ENCODE measurements at regions not wholly inside any gene's neighbourhood (a gene's known extent, or its start where the extent isn't known, plus 50 kb on each side); places are given as distances from the start of the nearest gene placed in this dataset.

DNA sequence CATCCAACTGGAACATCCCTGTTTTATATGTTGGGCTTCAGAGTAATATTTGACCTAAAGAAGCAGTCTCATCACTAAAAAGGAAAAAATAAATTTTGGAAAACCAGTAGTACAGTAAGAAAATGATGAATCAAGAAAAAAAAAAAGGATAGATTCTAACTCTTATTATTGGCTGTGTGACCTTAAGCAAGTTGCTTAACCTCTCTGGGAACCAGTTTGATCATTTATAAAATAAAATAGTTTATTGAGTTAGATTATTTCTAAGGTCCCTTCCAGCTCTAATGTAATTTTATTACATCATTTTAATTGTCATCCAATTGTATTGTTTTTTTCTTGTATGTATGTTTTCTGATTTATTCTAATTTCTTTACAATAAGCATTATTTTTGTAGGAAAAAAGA is 127.0 kb downstream of the PRELID2 start:
- no peak for TF ChIP-seq POLR2A (IDR thresholded peaks at IDR 0.05)

DNA sequence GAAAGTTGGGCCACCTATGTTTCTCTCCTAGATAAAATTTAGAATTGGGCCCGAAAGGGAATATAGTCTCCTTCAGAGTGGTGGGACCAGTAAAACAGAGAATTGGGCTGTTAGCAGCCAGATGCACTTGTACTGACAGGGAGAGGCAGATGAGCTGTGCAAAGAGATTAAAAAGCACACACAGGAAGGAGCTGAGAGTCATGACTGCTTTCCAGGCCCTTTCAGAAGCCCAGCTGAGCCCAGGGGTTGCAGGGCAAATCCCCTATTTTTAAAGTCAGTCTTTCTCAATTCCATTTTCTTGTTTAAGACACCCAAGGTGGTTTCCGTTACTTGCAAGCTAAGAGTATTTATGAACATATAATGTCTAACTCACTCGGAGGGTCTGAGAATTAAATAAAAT is 130.4 kb downstream of the PRELID2 start:
- no peak for DNase-seq
- Histone ChIP-seq H3K4me1 (no peaks in the 10 kb centered on the region), H3K4me3 (no peak overlapping the region), H3K27ac (no peak overlapping the region), H3K9me3 (no peaks in the 10 kb centered on the region), H3K36me3 (no peaks in the 10 kb centered on the region), H3K27me3 (no peaks in the 10 kb centered on the region)
- no peak for TF ChIP-seq POLR2A (IDR thresholded peaks at IDR 0.05)
- TF ChIP-seq, protein P1, sequence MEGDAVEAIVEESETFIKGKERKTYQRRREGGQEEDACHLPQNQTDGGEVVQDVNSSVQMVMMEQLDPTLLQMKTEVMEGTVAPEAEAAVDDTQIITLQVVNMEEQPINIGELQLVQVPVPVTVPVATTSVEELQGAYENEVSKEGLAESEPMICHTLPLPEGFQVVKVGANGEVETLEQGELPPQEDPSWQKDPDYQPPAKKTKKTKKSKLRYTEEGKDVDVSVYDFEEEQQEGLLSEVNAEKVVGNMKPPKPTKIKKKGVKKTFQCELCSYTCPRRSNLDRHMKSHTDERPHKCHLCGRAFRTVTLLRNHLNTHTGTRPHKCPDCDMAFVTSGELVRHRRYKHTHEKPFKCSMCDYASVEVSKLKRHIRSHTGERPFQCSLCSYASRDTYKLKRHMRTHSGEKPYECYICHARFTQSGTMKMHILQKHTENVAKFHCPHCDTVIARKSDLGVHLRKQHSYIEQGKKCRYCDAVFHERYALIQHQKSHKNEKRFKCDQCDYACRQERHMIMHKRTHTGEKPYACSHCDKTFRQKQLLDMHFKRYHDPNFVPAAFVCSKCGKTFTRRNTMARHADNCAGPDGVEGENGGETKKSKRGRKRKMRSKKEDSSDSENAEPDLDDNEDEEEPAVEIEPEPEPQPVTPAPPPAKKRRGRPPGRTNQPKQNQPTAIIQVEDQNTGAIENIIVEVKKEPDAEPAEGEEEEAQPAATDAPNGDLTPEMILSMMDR (IDR thresholded peaks at IDR 0.05) = no peak
- WGBS, 2 donors = 81 to 97% methylated on average over 3 of the region's 3 CpGs
- intact Hi-C loops (cut with DNase I) = no loop called here

More for the DNA sequence above, 127.0 kb downstream of the PRELID2 start:
- Histone ChIP-seq H3K36me3 (no peaks in the 10 kb centered on the region), H3K27me3 (no peaks in the 10 kb centered on the region), H3K27ac (no peak overlapping the region), H3K4me3 (no peak overlapping the region), H3K4me1 (no peaks in the 10 kb centered on the region), H3K9me3 (no peaks in the 10 kb centered on the region)
- DNase-seq = no peak
- intact Hi-C loops (cut with DNase I) = no loop called here

DNA sequence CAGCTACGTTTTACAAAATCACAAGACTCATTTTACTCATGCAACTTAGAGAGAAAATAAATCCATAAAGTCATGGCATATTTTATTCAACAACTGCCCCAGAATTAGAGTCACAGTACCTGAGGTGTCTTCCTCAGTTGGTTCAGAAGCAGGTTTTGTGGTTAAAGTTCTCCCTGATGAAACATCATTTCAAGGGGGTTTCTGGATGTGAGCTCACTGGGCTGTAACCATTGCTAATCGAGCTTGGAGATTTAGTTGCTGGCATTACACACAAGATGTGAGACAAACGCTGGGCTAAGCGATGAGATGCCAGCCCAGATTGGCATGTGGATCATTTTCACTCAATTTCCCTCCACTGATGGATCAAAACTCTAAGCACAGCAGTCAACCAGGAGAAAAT is 131.3 kb downstream of the PRELID2 start:
- Histone ChIP-seq H3K27me3 (no peaks in the 10 kb centered on the region), H3K4me1 (no peaks in the 10 kb centered on the region), H3K9me3 (no peaks in the 10 kb centered on the region), H3K36me3 (no peaks in the 10 kb centered on the region), H3K27ac (no peak overlapping the region), H3K4me3 (no peak overlapping the region)
- no peak for DNase-seq
- intact Hi-C loops (cut with DNase I) = no loop called here
- 77 to 85% methylated on average over 3 to 4 of the region's 4 CpGs for WGBS, 2 donors
- TF ChIP-seq POLR2A (IDR thresholded peaks at IDR 0.05) = no peak
- TF ChIP-seq, protein P1 (IDR thresholded peaks at IDR 0.05) = no peak

DNA sequence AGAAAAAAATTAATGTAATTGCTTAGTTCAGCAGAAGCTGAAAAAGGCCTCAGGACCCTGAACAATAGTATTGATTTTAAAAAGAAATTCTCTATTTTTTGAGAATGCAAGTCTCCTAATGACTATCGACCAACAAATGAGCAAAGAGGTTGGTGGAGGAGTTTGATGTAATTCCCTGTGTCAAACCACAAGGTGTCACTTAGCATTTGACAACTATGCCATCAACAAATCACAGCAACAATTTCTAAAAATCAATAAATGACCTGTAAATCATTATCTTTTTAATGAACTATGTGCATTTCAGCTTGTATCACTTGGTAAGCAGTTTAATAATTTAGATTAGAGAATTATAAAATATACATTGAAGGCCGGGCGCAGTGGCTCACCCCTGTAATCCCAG is 133.7 kb downstream of the PRELID2 start:
- intact Hi-C loops (cut with DNase I) = no loop called here
- TF ChIP-seq, protein P1 (IDR thresholded peaks at IDR 0.05) = no peak
- TF ChIP-seq POLR2A (IDR thresholded peaks at IDR 0.05) = no peak
- 89 to 95% methylated on average over 3 of the region's 3 CpGs for WGBS, 2 donors
- H3K36me3 ChIP-seq = no peaks in the 10 kb centered on the region
- no peak overlapping the region for H3K27ac ChIP-seq
- no peaks in the 10 kb centered on the region for H3K4me1 ChIP-seq
- no peak overlapping the region for H3K4me3 ChIP-seq
- H3K9me3 ChIP-seq = no peaks in the 10 kb centered on the region
- no peaks in the 10 kb centered on the region for H3K27me3 ChIP-seq
- DNase-seq = no peak

DNA sequence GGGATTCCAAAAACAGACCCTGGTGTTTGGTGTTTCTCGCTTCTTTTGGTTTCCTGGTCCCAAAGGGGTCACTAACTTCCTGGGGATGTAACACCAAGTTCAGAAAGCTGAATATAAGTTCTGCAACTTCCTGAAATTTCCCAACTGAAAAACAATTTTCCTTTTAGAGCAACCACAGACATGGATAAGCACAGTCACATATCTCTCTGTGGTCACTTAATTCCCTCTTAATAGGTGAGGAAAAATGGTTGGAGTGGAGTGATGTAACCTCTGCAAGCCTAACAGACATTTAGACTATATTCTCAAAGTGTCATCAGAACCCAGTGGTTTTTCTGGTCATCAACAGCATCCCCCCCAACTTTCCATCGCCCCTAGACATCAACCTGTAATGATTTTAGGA is 135.3 kb downstream of the PRELID2 start:
- H3K27me3 ChIP-seq = no peaks in the 10 kb centered on the region
- H3K27ac ChIP-seq = no peak overlapping the region
- intact Hi-C loops (cut with DNase I) = no loop called here
- no peak for DNase-seq
- TF ChIP-seq POLR2A (IDR thresholded peaks at IDR 0.05) = no peak
- TF ChIP-seq, protein P1 (IDR thresholded peaks at IDR 0.05) = no peak
- no peaks in the 10 kb centered on the region for H3K36me3 ChIP-seq
- no peak overlapping the region for H3K4me3 ChIP-seq
- H3K4me1 ChIP-seq = no peaks in the 10 kb centered on the region
- no peaks in the 10 kb centered on the region for H3K9me3 ChIP-seq
- WGBS, 2 donors = 61 to 70% methylated on average over 2 of the region's 2 CpGs

DNA sequence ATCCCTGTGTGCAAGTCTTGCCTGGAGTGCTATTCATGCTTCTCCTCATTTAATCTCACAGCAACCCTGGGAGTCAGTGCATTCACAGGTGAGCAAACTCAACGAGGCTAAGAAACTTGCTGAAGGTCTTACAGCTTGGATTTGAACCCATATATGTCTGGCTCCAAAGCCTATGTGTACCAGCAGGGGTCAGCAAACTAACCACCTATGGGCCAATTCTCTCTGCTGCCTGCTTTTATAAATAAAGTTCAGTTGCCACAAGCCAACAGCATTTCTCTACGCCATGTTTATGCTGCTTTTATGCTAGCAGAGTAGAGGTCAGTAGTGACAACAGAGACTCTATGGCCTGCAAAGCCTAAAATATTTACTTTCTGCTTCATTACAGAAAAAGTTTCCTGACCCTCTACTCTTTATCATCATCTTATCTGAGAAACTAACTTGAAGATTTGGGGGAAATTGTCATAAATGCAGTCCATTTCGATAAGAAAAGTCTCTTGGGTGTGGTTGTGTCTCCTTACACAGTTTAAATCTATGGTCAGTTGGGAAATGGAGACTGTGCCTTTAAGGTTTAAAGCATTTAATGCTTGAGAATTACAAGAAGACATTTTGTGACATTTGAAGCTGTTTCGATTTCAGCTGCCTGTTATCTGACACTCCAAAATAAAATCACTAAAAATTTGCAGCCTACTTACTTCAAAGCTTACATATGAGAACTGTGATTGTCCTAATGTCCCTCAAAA is 137.7 kb downstream of the PRELID2 start:
- H3K36me3 ChIP-seq = no peaks in the 10 kb centered on the region
- 48 to 61% methylated on average over 4 of the region's 4 CpGs for WGBS, 2 donors
- H3K4me3 ChIP-seq = no peak overlapping the region
- TF ChIP-seq, protein P1 (IDR thresholded peaks at IDR 0.05) = peak in 4 of 6 experiments; percentile 19 to 57 (median 28)
- TF ChIP-seq POLR2A (IDR thresholded peaks at IDR 0.05) = no peak
- no peaks in the 10 kb centered on the region for H3K4me1 ChIP-seq
- H3K27ac ChIP-seq = no peak overlapping the region
- DNase-seq = no peak
- intact Hi-C loops (cut with DNase I) = no loop called here
- H3K9me3 ChIP-seq = no peaks in the 10 kb centered on the region
- H3K27me3 ChIP-seq = no peaks in the 10 kb centered on the region

All from esophagus squamous epithelium (tissue), 5 donors.